Neutrophil (primary cell): ENCODE measurements at regions not wholly inside any gene's neighbourhood (a gene's known extent, or its start where the extent isn't known, plus 50 kb on each side); places are given as distances from the start of the nearest gene placed in this dataset.

ENCODE experiments used
- H3K27ac ChIP-seq: fragments of 200-600 bp; sonication (generic); 2 replicates; pipeline ENCODE4 v1.5.1; 2016; ENCODE audit warnings: mild to moderate bottlenecking, moderate library complexity
- H3K27me3 ChIP-seq: fragments of 200-600 bp; sonication (generic); 2 replicates; pipeline ENCODE4 v1.6.0; 2016; ENCODE audit warnings: mild to moderate bottlenecking
- H3K36me3 ChIP-seq: fragments of 200-600 bp; sonication (generic); 2 replicates; pipeline ENCODE4 v1.5.1; 2017
- H3K4me1 ChIP-seq, 2 experiments: fragments of 200-600 bp in 1 of 2; sonication (generic) in 1 of 2; 1 replicate in 1 of 2; 2 replicates in 1 of 2; pipeline versions ENCODE4 v1.5.1 to v1.6.1; 2013 to 2016; ENCODE audit warnings: low read depth in 1 of 2, low read length in 1 of 2, mild to moderate bottlenecking in 1 of 2, moderate library complexity in 1 of 2; ENCODE audit not compliant: control insufficient read depth in 1 of 2, insufficient read depth in 1 of 2
- H3K4me3 ChIP-seq, 2 experiments: fragments of 200-600 bp in 1 of 2; sonication (generic) in 1 of 2; 1 replicate in 1 of 2; 2 replicates in 1 of 2; pipeline ENCODE4 v1.5.1; 2013 to 2016; ENCODE audit warnings: low read depth in 1 of 2, low read length in 1 of 2, mild to moderate bottlenecking in 1 of 2, moderate library complexity in 1 of 2
- H3K9me3 ChIP-seq: fragments of 200-600 bp; sonication (generic); 2 replicates; pipeline ENCODE4 v1.5.1; 2016
- CTCF ChIP-seq: fragments of 200-600 bp; sonication (generic); IDR thresholded peaks from 2 replicates; pipeline ENCODE4 v1.5.1; 2016; ENCODE audit warnings: antibody characterized with exemption

- no peak for TF ChIP-seq CTCF
- no peaks in the 10 kb centered on the region for H3K9me3 ChIP-seq
- no peak overlapping the region for H3K27ac ChIP-seq
- H3K27me3 ChIP-seq: no peaks in the 10 kb centered on the region
- peaks cover 25 to 39% of the 10 kb centered on the region in 2 experiments for H3K4me1 ChIP-seq
- no peaks in the 10 kb centered on the region for H3K36me3 ChIP-seq
- H3K4me3 ChIP-seq: no peak overlapping the region
Measured at GRCh38 chr20:3311623-3312022, 72.6 kb upstream of the SLC4A11 start.

- TF ChIP-seq CTCF: no peak
- H3K27ac ChIP-seq: no peak overlapping the region
- no peaks in the 10 kb centered on the region for H3K9me3 ChIP-seq
- no peak overlapping the region for H3K4me3 ChIP-seq
- peaks cover 20 to 29% of the 10 kb centered on the region in 2 experiments for H3K4me1 ChIP-seq
- H3K36me3 ChIP-seq: no peaks in the 10 kb centered on the region
- no peaks in the 10 kb centered on the region for H3K27me3 ChIP-seq
Measured at GRCh38 chr20:3309226-3309625, 70.2 kb upstream of the SLC4A11 start.

- no peaks in the 10 kb centered on the region for H3K9me3 ChIP-seq
- H3K27ac ChIP-seq: no peak overlapping the region
- H3K4me1 ChIP-seq: peaks cover 5 to 14% of the 10 kb centered on the region in 2 experiments
- no peak for TF ChIP-seq CTCF
- H3K4me3 ChIP-seq: no peak overlapping the region
- no peaks in the 10 kb centered on the region for H3K36me3 ChIP-seq
- no peaks in the 10 kb centered on the region for H3K27me3 ChIP-seq
Measured at GRCh38 chr20:3307725-3308124, 68.7 kb upstream of the SLC4A11 start.

GRCh38 chr20:3307078-3307477, 68.1 kb upstream of the SLC4A11 start:
- Histone ChIP-seq H3K36me3 (no peaks in the 10 kb centered on the region), H3K4me1 (peaks cover 0 to 7% of the 10 kb centered on the region in 2 experiments), H3K27me3 (no peaks in the 10 kb centered on the region), H3K9me3 (no peaks in the 10 kb centered on the region), H3K27ac (no peak overlapping the region), H3K4me3 (no peak overlapping the region)
- no peak for TF ChIP-seq CTCF

GRCh38 chr20:3306068-3306467, 67.1 kb upstream of the SLC4A11 start:
- no peak for TF ChIP-seq CTCF
- Histone ChIP-seq H3K27me3 (no peaks in the 10 kb centered on the region), H3K4me1 (no peaks in the 10 kb centered on the region), H3K9me3 (no peaks in the 10 kb centered on the region), H3K36me3 (no peaks in the 10 kb centered on the region), H3K27ac (no peak overlapping the region), H3K4me3 (no peak overlapping the region)

GRCh38 chr20:3304456-3304855, 65.5 kb upstream of the SLC4A11 start:
- H3K9me3 ChIP-seq: no peaks in the 10 kb centered on the region
- H3K27ac ChIP-seq: no peak overlapping the region
- no peak for TF ChIP-seq CTCF
- no peaks in the 10 kb centered on the region for H3K36me3 ChIP-seq
- H3K4me1 ChIP-seq: no peaks in the 10 kb centered on the region
- no peaks in the 10 kb centered on the region for H3K27me3 ChIP-seq
- H3K4me3 ChIP-seq: no peak overlapping the region
